Amygdala (tissue), 56 donors: ENCODE measurements at regions not wholly inside any gene's neighbourhood (a gene's known extent, or its start where the extent isn't known, plus 50 kb on each side); places are given as distances from the start of the nearest gene placed in this dataset.
"Not testable (repeated sequence)": the region's sequence is repeated elsewhere in the genome, so short reads cannot be mapped to it uniquely, and the experiment has no call there.

ENCODE experiments used
- DNase-seq, 56 donors: peaks; one replicate each; lab custom pipeline; 2025; lab: John Stamatoyannopoulos, UW

DNA sequence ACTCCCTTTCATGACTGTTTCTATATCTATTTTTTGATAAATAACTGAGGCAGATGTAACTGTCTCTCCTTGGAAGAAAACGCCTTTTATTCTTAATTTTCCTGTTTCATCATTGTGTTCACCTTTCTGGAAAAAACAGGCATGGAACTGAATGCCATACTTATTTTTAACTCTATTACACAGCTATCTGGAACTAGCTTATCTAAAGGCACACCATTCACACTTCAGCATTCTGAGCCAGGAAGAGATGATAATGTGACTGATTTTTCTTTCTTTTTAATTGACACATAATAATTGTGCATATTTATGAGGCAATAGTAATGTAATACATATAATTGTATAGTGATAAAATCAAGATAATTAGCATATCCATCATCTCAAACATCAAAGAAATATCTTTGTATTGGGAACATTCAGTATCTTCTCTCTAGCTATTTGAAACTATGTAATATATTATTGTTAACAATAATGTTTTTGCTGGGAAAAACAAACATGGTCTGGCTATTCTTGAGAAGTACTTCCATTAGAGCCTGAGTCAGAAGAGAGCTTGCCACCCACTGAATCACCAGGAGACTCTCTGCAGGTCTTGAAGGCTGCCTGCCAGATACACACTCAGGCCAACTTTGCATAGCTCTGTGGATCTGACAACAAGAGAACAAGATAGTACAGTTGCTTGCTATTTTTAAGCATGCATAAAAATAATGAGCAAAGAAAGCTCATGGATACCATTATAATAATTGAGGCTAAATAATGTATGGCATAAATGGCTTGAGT, 501.0 kb upstream of the EDIL3 start:
- peak in 2 of 56 donors; percentile 0 to 10 for DNase-seq

DNA sequence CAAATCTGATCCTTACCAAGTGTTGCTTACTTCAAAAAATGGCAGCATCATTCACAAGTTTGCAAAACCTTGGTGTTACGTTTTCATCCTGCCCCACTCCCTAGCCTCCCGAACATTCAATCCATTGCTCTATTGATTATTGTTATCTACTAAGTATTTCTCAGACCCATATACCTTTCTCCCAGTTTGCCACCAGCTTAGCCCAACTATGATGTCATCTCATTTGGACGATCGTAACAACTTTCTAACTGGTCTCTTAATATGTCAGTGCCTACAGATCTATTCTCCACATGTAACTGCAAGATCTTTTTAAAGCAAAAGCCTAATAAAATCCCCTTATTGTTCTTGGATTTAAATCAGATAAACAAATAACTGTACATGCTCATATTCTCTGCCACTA, 497.1 kb upstream of the EDIL3 start:
- DNase-seq, result no peak

DNA sequence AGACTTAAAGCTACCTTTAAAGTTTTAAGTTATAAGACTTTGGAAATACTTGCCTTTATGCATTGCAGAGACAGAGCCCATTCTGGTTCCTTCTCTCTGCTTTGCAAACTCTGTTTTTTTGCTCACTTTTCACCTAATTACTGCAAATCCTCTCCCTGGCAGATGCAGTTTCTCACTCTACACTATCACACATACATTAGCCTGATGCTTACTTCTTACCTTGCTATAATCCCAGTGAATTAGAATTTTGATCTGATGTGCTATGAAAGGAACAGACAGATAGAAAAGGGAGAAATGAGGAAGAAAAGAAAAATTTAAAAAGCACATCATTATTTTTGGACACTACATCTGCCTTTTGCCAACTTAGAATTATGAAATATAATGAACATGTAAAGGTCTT, 489.5 kb upstream of the EDIL3 start:
- no peak for DNase-seq

DNA sequence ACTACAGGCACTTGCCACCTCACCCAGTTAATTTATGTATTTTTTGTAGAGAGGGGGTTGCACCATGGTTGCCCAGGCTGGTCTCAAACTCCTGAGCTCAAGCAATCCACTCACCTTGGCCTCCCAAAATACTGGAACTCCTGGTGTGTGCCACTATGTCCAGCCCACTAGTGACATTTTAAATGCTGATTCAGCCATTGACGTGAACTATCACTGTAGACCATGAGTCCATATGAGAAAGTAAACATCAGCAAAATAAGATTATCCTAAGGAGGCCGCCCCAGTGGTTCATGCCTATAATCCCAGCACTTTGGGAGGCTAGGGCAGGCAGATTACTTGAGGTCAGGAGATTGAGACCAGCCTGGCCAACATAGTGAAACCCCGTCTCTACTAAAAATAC, 488.1 kb upstream of the EDIL3 start:
- DNase-seq, result no peak

DNA sequence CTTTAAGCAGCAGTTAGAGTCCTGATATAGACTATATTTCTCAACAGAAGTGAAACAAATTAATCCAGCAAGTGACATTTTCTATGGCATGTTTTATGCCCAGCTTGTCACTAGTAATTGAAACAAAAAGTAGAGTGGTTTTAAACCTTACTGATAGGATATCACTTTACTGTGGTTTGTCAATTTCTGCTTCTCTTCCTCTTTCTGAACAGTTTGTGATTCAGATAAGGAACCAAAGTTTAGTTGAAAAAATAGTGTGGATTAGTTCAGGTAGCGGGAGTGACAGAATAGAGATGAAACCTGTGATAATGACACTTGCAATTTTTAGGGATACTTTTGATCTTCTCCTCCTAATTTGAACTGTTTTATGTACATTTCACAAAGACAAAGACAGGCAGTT, 485.7 kb upstream of the EDIL3 start:
- DNase-seq, result no peak

DNA sequence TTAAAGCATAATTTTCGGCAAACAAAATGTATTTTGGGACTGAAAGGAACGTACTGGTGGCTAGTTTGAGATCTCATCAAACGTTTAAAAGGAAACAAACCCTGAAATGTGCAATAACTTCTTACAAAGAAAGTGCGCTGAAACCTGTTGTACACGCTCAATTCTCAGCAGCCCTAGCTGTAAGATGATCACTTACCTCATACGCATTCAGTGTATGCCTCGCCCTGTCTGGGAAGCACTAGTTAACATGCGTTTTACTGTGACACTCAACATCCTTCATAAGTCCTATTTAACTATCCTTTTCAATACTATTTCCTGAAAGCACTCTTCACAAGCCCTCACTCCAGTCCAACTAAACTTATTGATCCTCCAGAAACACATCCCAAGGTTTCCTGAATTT, 485.0 kb upstream of the EDIL3 start:
- no peak for DNase-seq

DNA sequence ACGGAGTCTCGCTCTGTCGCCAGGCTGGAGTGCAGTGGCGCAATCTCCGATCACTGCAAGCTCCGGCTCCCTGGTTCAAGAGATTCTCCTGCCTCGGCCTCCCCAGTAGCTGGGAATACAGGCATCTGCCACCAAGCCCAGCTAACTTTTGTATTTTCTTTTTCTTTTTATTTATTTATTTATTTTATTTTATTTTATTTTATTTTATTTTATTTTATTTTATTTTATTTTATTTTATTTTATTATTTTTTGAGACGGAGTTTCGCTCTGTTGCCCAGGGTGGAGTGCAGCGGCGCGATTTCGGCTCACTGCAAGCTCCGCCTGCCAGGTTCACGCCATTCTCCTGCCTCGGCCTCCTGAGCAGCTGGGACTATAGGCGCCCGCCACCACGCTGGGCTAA, 479.3 kb upstream of the EDIL3 start:
- not testable (repeated sequence) for DNase-seq

DNA sequence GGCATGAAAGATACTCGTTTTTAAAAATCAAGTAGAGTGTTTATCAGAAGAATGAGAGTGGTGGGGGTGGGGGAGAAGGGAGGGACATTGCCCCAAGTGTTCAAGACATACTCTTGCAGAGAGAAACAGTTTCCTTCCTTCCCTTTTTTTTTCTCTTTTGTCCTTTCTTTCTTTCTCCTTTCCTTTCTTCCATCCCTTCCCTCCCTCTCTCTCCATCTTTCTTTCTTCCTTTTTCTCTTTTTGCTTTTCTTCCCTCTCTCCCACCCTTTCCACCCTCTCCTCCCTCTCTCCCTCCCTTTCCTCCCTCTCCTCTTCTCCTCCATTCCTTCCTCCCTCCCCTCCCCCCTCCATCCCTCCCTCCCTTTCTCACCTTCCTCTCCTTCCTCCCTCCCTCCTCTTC, 478.3 kb upstream of the EDIL3 start:
- DNase-seq, result no peak

DNA sequence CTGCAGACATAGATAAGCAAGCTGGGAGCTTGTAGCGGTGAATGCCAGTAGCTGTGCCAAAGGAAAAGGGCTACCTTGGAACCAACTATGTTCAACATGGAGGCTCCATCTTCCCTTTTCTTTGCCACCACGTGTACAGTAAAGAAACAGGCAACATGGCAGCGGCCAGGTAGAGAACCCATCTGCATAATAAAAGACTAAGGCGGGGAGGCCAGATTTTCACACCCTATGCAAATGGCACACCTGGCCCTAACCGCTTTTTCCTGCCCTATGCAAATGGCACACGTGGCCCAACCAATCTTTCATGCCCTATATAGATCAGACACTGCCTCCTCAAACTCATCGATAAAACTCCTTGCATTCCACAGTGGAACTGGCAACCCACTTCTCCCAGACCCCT, 477.5 kb upstream of the EDIL3 start:
- no peak for DNase-seq

DNA sequence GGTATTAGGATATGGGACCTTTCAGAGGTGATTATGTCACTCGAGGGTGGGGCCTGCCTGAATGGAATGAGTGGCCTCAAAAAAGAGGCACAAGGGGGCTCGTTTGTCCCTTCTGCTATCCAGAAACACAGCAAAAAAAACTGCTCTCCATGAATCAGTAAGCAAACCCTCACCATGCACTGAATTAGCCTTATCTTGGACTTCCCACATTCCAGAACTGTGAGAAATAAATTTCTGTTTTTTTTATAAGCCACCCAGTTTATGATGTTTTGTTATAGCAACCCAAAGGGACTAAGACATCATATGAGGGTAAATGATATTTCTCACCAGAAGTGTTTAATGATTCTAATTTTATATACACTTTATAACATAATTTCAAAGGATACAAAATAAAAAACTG, 476.6 kb upstream of the EDIL3 start:
- DNase-seq, result no peak

DNA sequence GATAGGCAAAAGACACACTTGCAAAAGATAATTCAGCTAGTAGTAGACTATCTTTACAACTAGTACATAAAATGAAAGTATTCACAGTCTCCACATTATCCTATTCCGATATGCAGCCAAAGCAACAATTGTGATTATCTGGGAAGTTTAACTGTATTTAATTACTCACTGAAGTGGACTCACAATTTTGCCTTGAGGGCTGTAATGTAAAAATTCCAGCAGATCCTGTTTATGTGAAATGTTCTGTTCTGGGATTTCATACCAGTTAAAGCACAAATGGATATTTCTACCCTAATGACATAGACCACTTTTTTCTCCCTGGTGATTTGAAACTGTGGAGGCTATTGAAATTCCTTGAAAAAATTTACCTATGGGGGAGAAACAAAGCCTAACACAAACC, 474.4 kb upstream of the EDIL3 start:
- DNase-seq, result no peak

DNA sequence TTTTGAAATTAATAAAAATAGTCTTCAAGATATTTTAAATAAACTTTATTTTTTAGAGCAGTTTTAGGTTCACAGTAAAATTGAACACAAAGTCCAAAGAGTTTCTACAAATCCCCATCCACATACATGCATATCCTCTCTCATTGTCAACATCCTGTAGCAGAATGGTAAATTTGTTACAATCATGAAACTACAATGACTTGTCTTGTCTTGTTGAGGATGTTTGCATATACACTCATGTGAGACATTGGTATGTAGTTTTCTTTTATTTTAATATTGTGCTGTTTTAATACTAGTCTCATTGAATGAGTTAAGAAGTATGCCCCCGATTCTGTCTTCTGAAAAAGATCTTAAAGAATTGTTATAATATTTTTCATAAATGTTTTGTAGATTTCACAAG, 447.0 kb upstream of the EDIL3 start:
- DNase-seq, result no peak

DNA sequence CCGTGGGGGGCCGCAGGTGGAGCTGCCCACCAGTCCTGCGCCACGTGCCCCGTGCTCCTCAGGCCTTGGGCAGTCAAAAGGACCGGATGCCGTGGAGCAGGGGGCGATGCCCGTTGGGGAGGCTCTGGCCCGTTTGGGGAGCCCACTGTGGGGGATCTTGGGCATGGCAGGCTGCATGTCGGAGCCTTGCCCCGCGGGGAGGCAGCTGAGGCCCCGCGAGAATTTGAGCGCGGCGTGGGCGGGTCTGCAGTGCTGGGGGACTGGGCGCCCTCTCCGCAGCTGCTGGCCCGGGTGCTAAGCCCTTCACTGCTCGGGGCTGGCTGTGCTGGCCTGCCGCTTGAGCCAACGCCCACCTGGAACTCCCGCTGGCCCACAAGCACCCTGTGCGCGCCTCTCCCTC, 445.6 kb upstream of the EDIL3 start:
- DNase-seq, result no peak

DNA sequence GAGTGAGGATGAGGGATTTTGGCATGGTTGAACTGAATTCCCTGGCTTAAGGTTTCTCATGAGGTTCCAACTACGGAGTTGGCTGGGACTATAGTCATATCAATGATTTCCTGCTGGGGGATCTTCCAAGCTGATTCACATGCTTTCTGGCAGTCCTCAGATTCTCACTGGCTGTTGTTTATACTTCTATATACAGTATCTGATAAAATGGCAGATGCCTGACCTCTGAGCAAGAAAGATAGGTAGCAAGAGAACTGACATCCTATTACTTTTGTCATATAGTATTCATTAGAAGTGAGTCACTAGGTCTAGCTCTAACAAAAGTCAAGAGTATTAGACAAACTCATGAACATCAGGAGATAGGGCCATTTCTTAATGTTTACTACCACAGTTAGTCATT, 440.9 kb upstream of the EDIL3 start:
- DNase-seq, result no peak

DNA sequence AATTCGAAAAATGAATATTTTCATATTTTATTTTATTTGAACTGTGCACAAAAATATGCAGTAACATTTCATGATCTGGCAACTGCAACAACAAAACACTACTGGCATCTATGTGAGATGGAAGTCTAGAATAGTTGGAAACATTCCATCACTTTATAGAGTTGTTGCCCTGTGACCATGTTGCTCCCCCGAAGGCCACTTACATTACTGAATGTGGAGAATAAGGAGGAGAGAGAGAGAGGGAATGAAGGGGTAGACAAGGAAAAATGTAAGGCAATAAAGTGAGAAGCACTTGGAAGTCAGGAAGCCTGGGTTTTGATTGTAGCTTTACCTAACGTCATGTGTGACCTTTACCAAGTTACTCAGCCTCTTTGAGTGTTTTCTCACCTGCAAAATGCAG, 437.2 kb upstream of the EDIL3 start:
- DNase-seq, result no peak

DNA sequence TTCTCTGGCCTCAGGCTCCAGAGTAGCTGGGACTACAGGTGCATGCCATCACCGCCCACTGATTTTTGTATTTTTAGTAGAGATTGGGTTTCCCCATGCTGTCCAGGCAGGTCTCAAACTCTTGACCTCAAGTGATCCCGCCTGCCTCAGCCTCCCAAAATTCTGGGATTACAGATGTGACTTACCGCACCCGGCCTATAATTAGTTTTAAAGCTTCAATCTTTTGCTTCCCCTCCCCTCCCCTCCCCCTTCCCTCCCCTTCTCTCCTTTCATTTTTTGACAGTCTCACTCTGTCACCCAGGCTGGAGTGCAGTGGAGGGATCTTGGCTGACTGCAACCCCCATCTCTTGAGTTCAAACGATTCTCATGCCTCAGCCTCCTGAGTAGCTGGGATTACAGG, 433.3 kb upstream of the EDIL3 start:
- no peak for DNase-seq

DNA sequence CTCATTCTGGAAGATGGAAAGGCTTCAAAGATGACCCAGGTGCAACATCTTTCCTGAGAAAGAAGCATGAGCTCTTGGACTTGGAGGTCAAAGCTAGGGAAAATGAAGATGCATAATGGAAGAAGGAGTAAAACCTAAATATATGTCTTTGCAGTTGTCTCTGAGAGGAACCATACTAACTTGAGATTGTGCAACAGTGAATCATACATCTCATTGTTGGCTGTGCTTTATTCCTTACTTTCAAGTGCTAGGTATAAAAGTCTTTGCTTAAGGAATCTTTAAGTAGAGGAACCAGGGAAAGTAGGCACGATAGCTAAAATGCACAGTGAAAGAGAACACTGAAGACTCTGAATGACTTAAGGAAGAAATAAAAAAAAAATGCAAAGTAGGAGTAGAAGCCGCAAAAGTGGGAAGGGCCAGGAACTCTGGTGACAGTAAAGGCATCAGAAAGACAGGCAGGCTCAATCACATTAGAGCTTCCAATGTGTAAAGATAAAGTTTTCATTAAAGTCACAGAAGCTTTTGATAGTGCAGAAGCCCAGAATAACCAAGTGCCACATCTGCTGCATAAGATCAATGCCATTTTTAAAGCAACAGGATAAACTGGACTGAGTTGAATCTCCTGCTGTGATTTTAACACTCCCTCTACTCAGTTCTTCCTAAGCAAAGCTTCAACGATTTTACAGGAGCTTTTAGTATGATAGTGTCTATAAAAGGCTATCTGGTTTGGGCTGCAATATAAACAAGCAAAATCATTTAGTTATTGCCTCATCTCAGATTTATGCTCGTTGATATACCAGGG, 432.3 kb upstream of the EDIL3 start:
- DNase-seq, result no peak

DNA sequence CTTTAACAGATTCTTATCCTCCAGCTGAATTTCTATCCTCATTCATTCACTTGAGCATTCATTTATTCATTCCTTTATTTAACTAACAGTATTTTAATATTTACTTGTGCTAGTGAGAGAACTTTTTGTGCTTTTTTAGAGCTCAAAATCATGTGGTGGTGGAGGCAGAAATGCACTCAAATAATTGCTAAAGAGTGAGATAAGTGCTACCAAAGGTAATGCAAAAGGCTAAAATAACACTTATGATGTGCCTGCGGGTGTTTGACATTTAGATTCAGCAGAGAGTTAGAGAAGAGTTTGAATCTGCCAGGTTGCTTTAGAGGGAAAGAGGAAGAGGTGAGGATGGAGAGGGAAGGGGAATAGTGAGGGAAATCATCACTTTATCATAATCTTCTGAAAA, 431.5 kb upstream of the EDIL3 start:
- no peak for DNase-seq

DNA sequence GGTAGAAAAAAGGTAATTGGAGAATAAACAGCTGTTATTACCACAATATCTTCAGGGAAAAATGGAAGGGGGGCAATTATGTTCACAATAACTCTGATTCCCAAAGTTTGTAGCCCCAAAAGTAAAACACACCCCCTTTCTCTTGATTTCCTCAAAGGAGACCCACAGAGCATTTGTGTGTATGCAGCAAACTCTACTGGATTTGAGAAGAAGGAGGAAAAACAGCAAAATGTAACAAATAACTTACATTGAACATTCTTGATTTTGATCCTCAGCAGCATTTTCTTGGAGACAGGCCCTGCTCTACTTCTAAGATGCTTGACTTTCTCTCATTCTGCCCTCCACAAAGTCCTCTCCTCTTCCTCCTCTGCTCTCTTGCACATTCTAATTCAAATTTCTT, 420.8 kb upstream of the EDIL3 start:
- DNase-seq, result peak in 1 of 56 donors; percentile 3

DNA sequence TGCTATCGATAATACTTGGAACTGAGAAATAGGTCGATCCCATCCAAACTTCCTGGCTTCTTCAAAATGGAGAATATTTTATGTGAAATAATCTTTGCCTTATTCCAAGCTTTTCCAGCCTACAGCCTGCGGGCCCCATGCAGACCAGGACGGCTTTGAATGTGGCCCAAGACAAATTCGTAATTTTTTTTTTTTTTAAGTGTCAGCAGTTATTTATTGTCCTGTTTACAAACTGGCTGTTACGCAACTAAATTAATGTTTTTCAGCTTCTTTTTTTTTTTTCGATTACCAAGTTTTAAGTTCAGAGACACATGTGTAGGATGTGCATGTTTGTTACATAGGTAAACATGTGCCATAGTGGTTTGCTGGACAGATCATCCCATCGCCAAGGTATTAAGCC, 411.7 kb upstream of the EDIL3 start:
- no peak for DNase-seq

DNA sequence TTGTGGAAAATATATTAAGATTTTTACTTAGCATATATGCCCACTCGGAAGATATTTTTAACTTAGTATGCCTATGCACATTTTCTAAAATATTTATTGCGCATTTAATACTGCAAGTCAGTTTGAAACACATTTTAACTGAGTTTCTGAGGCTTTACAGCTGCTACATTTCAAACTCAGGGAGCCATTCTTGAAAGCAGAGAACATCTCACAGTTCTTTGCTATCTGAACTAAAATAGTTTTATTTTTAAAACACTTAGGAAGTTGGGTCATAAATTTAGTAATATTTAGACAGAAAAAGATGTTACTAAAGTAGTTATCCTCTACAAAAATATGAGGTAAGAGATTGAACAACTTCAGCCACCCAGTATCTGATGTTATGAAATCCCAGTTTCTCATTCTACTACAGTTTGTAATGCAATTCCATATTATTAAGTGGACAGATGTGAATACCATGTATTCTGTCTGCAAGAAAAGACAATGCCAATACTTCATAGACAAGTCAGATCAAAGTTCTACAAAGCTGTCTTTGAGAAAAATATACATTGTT, 409.9 kb upstream of the EDIL3 start:
- DNase-seq, result no peak

DNA sequence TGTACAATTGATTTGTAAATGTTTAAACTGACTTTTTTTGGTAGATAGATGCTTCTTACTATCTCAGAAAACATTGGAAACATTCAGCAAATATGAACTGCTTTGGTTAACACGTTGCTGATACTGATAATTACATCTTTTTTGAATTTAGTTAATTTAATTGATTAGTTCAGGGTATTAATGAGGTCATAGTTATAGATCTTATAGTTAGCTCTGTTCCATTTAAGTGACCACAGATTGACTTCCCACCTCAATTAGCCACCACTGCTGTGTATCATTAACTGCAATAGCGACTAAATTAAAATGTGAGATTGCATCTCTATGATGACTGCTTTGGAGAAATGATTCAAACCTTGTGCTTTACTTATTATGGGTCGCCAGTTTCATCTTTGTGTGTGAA, 407.1 kb upstream of the EDIL3 start:
- no peak for DNase-seq
